Parathyroid adenoma (tissue), 2 donors: ENCODE measurements at regions not wholly inside any gene's neighbourhood (a gene's known extent, or its start where the extent isn't known, plus 50 kb on each side); places are given as distances from the start of the nearest gene placed in this dataset.

Source experiments
- H2AFZ ChIP-seq: fragments of 300-600 bp; sonication (generic); one replicate; pipeline ENCODE4 v1.7.0; 2017; ENCODE audit warnings: antibody characterized with exemption, mild to moderate bottlenecking
- H3K27ac ChIP-seq: fragments of 300-600 bp; sonication (generic); one replicate; pipeline ENCODE4 v1.7.0; 2017
- H3K27me3 ChIP-seq: fragments of 300-600 bp; sonication (generic); one replicate; pipeline ENCODE4 v1.7.0; 2017; ENCODE audit warnings: low read length; ENCODE audit not compliant: control insufficient read depth, insufficient read depth
- H3K36me3 ChIP-seq: fragments of 300-600 bp; sonication (generic); one replicate; pipeline ENCODE4 v1.7.0; 2017; ENCODE audit warnings: low read length; ENCODE audit not compliant: control insufficient read depth, insufficient read depth
- H3K4me1 ChIP-seq: fragments of 300-600 bp; sonication (generic); one replicate; pipeline ENCODE4 v1.7.0; 2017; ENCODE audit warnings: control low read depth
- H3K4me2 ChIP-seq: fragments of 300-600 bp; sonication (generic); one replicate; pipeline ENCODE4 v1.7.0; 2017; ENCODE audit warnings: low read length
- H3K4me3 ChIP-seq: fragments of 300-600 bp; sonication (generic); one replicate; pipeline ENCODE4 v1.7.0; 2017; ENCODE audit warnings: low read depth, low read length
- H3K79me2 ChIP-seq: fragments of 300-600 bp; sonication (generic); one replicate; pipeline ENCODE4 v1.7.0; 2017; ENCODE audit warnings: control low read depth
- H3K9ac ChIP-seq: fragments of 300-600 bp; sonication (generic); one replicate; pipeline ENCODE4 v1.7.0; 2017; ENCODE audit warnings: mild to moderate bottlenecking
- H3K9me3 ChIP-seq: fragments of 300-600 bp; sonication (generic); one replicate; pipeline ENCODE4 v1.7.0; 2017; ENCODE audit warnings: low read length; ENCODE audit not compliant: control insufficient read depth
- TF ChIP-seq, protein P1 (sequence below): fragments of 300-600 bp; sonication (generic); IDR thresholded peaks from one replicate; pipeline ENCODE4 v1.7.0; 2017; ENCODE audit warnings: antibody characterized with exemption, mild to moderate bottlenecking
- donor health status: primary hyperparathyroidism.

DNA sequence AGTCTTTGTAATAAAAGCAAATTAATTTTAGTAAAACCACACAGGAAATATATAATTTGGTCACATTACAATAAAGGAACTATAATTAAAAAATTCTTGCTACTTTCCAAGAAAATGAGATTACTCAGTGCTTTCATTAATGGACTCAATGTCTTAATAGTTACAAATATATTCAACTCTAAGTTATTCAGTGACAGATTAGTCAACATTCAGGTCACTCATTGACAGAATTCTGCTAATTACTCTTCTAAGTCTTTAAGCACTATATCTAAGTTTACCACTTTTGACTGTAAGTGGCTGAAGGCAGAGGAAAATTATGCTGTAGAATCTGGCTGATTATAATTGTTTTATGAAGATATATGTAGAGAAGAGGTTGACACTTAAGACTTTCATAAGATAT is 1365.0 kb downstream of the EFNB2 start:
- H3K4me1 ChIP-seq = no peaks in the 10 kb centered on the region
- H3K4me3 ChIP-seq = no peak overlapping the region
- H3K79me2 ChIP-seq = no peaks in the 10 kb centered on the region
- H3K27me3 ChIP-seq = no peaks in the 10 kb centered on the region
- H3K9ac ChIP-seq = no peak overlapping the region
- no peak overlapping the region for H3K4me2 ChIP-seq
- H3K27ac ChIP-seq = no peak overlapping the region
- no peak overlapping the region for H2AFZ ChIP-seq
- H3K36me3 ChIP-seq = no peaks in the 10 kb centered on the region
- TF ChIP-seq, protein P1, sequence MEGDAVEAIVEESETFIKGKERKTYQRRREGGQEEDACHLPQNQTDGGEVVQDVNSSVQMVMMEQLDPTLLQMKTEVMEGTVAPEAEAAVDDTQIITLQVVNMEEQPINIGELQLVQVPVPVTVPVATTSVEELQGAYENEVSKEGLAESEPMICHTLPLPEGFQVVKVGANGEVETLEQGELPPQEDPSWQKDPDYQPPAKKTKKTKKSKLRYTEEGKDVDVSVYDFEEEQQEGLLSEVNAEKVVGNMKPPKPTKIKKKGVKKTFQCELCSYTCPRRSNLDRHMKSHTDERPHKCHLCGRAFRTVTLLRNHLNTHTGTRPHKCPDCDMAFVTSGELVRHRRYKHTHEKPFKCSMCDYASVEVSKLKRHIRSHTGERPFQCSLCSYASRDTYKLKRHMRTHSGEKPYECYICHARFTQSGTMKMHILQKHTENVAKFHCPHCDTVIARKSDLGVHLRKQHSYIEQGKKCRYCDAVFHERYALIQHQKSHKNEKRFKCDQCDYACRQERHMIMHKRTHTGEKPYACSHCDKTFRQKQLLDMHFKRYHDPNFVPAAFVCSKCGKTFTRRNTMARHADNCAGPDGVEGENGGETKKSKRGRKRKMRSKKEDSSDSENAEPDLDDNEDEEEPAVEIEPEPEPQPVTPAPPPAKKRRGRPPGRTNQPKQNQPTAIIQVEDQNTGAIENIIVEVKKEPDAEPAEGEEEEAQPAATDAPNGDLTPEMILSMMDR = no peak
- no peaks in the 10 kb centered on the region for H3K9me3 ChIP-seq

DNA sequence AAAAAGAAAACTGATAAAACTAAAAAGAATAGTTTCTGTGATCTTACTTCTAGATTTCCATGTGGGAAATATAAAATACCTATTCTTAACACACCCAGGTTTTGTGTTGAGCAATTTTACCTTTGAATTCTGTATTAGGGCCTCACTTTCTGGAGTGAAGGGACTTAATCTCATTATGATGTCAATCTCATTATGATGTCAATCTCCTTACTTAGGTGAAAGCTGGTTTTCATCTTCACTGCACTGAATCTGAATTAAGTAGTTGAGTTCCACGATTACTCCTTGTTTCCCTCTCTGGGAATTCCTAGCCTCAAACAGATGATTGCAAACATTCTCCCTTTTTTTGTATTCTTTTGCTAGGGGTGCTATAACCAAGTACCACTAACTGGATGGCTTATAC is 1367.2 kb downstream of the EFNB2 start:
- H3K79me2 ChIP-seq = no peaks in the 10 kb centered on the region

DNA sequence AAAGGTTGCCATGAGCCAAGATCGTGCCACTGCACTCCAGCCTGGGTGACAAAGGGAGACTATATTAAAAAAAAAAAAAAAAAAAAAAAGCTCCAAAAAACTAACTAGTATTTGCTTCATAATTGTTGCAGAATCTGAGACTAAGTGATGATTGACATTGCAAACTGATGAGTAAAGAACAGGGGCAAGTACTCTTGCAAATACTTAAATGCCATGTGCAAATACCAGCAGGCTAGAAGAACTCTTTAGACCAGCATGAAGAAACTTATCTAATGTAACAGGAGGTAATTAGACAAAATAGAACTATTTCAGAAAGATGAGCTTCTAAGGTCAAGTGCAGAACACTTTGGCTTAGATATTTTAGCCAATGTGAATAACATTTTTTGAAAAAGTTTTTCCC is 1368.1 kb downstream of the EFNB2 start:
- Histone ChIP-seq H3K4me2 (no peak overlapping the region), H3K27me3 (no peaks in the 10 kb centered on the region), H3K79me2 (no peaks in the 10 kb centered on the region), H2AFZ (no peak overlapping the region), H3K4me3 (no peak overlapping the region), H3K27ac (no peak overlapping the region), H3K9me3 (no peaks in the 10 kb centered on the region), H3K9ac (no peak overlapping the region), H3K36me3 (no peaks in the 10 kb centered on the region), H3K4me1 (no peaks in the 10 kb centered on the region)
- TF ChIP-seq, protein P1 = no peak

More for the DNA sequence above, 1367.2 kb downstream of the EFNB2 start:
- TF ChIP-seq, protein P1 = no peak
- Histone ChIP-seq H2AFZ (no peak overlapping the region), H3K4me3 (no peak overlapping the region), H3K4me1 (no peaks in the 10 kb centered on the region), H3K9me3 (no peaks in the 10 kb centered on the region), H3K9ac (no peak overlapping the region), H3K27ac (no peak overlapping the region), H3K27me3 (no peaks in the 10 kb centered on the region), H3K36me3 (no peaks in the 10 kb centered on the region), H3K4me2 (no peak overlapping the region)

DNA sequence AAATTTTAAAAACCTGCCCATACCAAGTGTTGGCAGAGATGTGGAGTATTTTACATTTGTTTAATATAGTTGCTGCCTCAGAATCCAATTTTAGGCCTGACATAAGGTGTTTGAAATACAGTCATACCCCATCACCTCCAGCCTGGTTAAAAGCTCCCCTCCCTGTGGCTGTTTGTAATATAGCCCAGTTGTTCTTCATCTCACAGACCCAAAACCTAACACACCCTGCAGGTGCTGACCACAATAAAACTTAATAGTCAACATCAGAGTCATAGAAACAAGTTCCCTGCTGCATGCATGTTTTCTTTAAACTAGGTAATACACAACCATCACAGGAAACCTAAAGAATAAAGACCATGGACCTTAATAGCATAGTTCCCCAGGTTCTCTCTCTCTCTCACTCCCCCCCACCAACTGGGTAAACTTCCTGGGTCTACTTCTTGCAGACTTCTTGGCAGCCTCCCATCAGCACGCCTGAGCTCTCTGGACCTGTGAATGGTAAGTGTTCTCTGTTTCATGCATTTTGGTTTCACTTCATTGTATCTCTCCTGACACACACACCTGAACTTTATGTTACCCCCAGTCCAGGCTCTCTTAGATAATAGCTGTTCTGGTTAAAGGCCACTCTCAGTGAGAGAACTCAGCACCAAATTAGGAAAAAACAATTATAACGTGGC is 1369.9 kb downstream of the EFNB2 start:
- Histone ChIP-seq H3K36me3 (no peaks in the 10 kb centered on the region), H3K4me1 (no peaks in the 10 kb centered on the region), H3K27ac (no peak overlapping the region), H3K27me3 (no peaks in the 10 kb centered on the region), H3K79me2 (no peaks in the 10 kb centered on the region), H2AFZ (no peak overlapping the region), H3K4me2 (no peak overlapping the region), H3K9me3 (no peaks in the 10 kb centered on the region), H3K4me3 (no peak overlapping the region), H3K9ac (no peak overlapping the region)
- TF ChIP-seq, protein P1 = no peak

DNA sequence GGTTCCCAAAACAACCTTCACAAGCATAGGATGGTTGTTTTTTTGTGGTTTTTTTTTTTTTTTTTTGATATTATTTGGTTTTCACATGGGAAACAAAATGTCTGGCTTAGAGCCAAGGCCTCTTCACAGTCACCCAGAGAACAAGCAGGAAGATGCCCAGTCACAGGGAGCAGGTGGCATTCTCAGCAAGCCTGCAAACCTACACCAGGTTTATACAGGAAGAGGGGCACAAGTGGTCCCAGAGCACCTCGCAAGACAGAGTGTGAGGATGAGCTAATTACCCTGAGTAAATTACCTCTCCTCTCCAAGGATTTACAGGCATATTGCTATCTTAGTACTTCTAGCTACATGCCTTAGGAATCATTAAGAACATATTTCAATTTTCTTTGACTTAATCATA is 1375.6 kb downstream of the EFNB2 start:
- H3K4me1 ChIP-seq = no peaks in the 10 kb centered on the region
- TF ChIP-seq, protein P1 = no peak
- no peaks in the 10 kb centered on the region for H3K27me3 ChIP-seq
- no peak overlapping the region for H3K9ac ChIP-seq
- H3K4me3 ChIP-seq = no peak overlapping the region
- no peak overlapping the region for H2AFZ ChIP-seq
- H3K27ac ChIP-seq = no peak overlapping the region
- H3K9me3 ChIP-seq = no peaks in the 10 kb centered on the region
- H3K36me3 ChIP-seq = no peaks in the 10 kb centered on the region
- no peaks in the 10 kb centered on the region for H3K79me2 ChIP-seq
- no peak overlapping the region for H3K4me2 ChIP-seq
